Upper lobe of right lung (tissue), 1 donor: ENCODE measurements at regions not wholly inside any gene's neighbourhood (a gene's known extent, or its start where the extent isn't known, plus 50 kb on each side); places are given as distances from the start of the nearest gene placed in this dataset.
A peak's percentile ranks its signal among the peaks of the same experiment; 100 is the strongest.
"Not testable (repeated sequence)": the region's sequence is repeated elsewhere in the genome, so short reads cannot be mapped to it uniquely, and the experiment has no call there.

Experiments used
- ATAC-seq: fragments of 200-7000 bp; cut with Tn5 transposase; one replicate; pipeline ENCODE4 v1.9.1; 2020; ENCODE audit warnings: mild to moderate bottlenecking, moderate library complexity
- DNase-seq: peaks from one replicate; pipeline ENCODE4 v3.0.0-alpha.2; 2020
- H3K27ac ChIP-seq: fragments of 200-600 bp; one replicate; pipeline ENCODE4 v1.8.0; 2022
- H3K27me3 ChIP-seq: fragments of 200-600 bp; one replicate; pipeline ENCODE4 v1.8.0; 2022; ENCODE audit warnings: mild to moderate bottlenecking
- H3K36me3 ChIP-seq: fragments of 200-600 bp; one replicate; pipeline ENCODE4 v1.8.0; 2022
- H3K4me1 ChIP-seq: fragments of 200-600 bp; one replicate; pipeline ENCODE4 v1.8.0; 2022
- H3K4me3 ChIP-seq: fragments of 200-600 bp; one replicate; pipeline ENCODE4 v1.8.0; 2022; ENCODE audit warnings: mild to moderate bottlenecking
- H3K9me3 ChIP-seq: fragments of 200-600 bp; one replicate; pipeline ENCODE4 v1.8.0; 2022
- CTCF ChIP-seq: fragments of 200-600 bp; IDR thresholded peaks from one replicate; pipeline ENCODE4 v1.8.0; 2022; ENCODE audit warnings: antibody characterized with exemption
- intact Hi-C: fragments of 100-400 bp; cut with DNase I; formaldehyde crosslinking; loops from one replicate; pipeline ENCODE4 v1.11.0; 2022
- donor health status: DM: no; HTN: yes; CAD: no; lungs with severe emphysema.

GRCh38 chr7:69062020-69062765 is 536.1 kb upstream of the AUTS2 start:
- no peaks in the 10 kb centered on the region for H3K36me3 ChIP-seq
- H3K4me1 ChIP-seq = no peaks in the 10 kb centered on the region
- ATAC-seq (no peak), DNase-seq (no peak)
- intact Hi-C loops = no loop called here
- H3K9me3 ChIP-seq = no peaks in the 10 kb centered on the region
- H3K27ac ChIP-seq = no peak overlapping the region
- H3K4me3 ChIP-seq = no peak overlapping the region
- no peaks in the 10 kb centered on the region for H3K27me3 ChIP-seq
- no peak for TF ChIP-seq CTCF

GRCh38 chr7:69067397-69067796 is 530.9 kb upstream of the AUTS2 start:
- Histone ChIP-seq H3K36me3 (no peaks in the 10 kb centered on the region), H3K4me1 (no peaks in the 10 kb centered on the region), H3K9me3 (no peaks in the 10 kb centered on the region), H3K27ac (no peak overlapping the region), H3K27me3 (no peaks in the 10 kb centered on the region), H3K4me3 (no peak overlapping the region)
- intact Hi-C loops = no loop called here
- TF ChIP-seq CTCF = peak; percentile 37
- DNase-seq (peak; percentile 73), ATAC-seq (peak; percentile 85)

GRCh38 chr7:69070476-69070875 is 527.8 kb upstream of the AUTS2 start:
- intact Hi-C loops = no loop called here

GRCh38 chr7:69076566-69076965 is 521.7 kb upstream of the AUTS2 start:
- H3K4me1 ChIP-seq = peaks cover 12% of the 10 kb centered on the region
- ATAC-seq (no peak), DNase-seq (no peak)
- H3K9me3 ChIP-seq = no peaks in the 10 kb centered on the region
- TF ChIP-seq CTCF = no peak
- H3K27me3 ChIP-seq = no peaks in the 10 kb centered on the region
- no peak overlapping the region for H3K27ac ChIP-seq
- H3K36me3 ChIP-seq = no peaks in the 10 kb centered on the region
- H3K4me3 ChIP-seq = no peak overlapping the region
- intact Hi-C loops = no loop called here

More at GRCh38 chr7:69070476-69070875, 527.8 kb upstream of the AUTS2 start:
- Histone ChIP-seq H3K27ac (no peak overlapping the region), H3K9me3 (no peaks in the 10 kb centered on the region), H3K4me3 (no peak overlapping the region), H3K36me3 (no peaks in the 10 kb centered on the region), H3K4me1 (no peaks in the 10 kb centered on the region), H3K27me3 (no peaks in the 10 kb centered on the region)
- no peak for DNase-seq
- no peak for TF ChIP-seq CTCF
- no peak for ATAC-seq

GRCh38 chr7:69078997-69079769 is 519.1 kb upstream of the AUTS2 start:
- ATAC-seq (peak; percentile 64), DNase-seq (no peak)
- intact Hi-C loops = no loop called here
- Histone ChIP-seq H3K27me3 (no peaks in the 10 kb centered on the region), H3K27ac (no peak overlapping the region), H3K36me3 (no peaks in the 10 kb centered on the region), H3K4me3 (no peak overlapping the region), H3K4me1 (peaks cover 12% of the 10 kb centered on the region), H3K9me3 (no peaks in the 10 kb centered on the region)
- no peak for TF ChIP-seq CTCF

- H3K9me3 ChIP-seq, H3K36me3 ChIP-seq, DNase-seq, ATAC-seq, intact Hi-C loops, H3K4me1 ChIP-seq, H3K27me3 ChIP-seq, H3K27ac ChIP-seq, H3K4me3 ChIP-seq: not testable (repeated sequence)
These were observed 511.0 kb upstream of the AUTS2 start for GRCh38 chr7:69087281-69087680.
